GM23248 (cell line): ENCODE measurements at regions not wholly inside any gene's neighbourhood (a gene's known extent, or its start where the extent isn't known, plus 50 kb on each side); places are given as distances from the start of the nearest gene placed in this dataset.

ENCODE experiments used
- DNase-seq: peaks from one replicate; pipeline ENCODE4 v3.0.0-alpha.2; 2015
- H2AFZ ChIP-seq: fragments of 200-600 bp; sonication (generic); 2 replicates; pipeline ENCODE4 v1.6.1; 2016; ENCODE audit warnings: antibody characterized with exemption
- H3F3A ChIP-seq: fragments of 200-600 bp; sonication (generic); 2 replicates; pipeline ENCODE4 v1.6.1; 2016; ENCODE audit warnings: mild to moderate bottlenecking, antibody characterized with exemption, mixed run types; ENCODE audit not compliant: insufficient read depth
- H3K27ac ChIP-seq: fragments of 200-600 bp; sonication (generic); 2 replicates; pipeline ENCODE4 v1.5.1; 2016; ENCODE audit warnings: mild to moderate bottlenecking
- H3K27me3 ChIP-seq: fragments of 200-600 bp; sonication (generic); replicated peaks from 2 replicates; pipeline ENCODE4 v1.6.1; 2016; ENCODE audit warnings: mild to moderate bottlenecking; ENCODE audit not compliant: insufficient read depth
- H3K36me3 ChIP-seq: fragments of 200-600 bp; sonication (generic); 2 replicates; pipeline ENCODE4 v1.6.1; 2016; ENCODE audit warnings: low read depth, mild to moderate bottlenecking
- H3K4me1 ChIP-seq: fragments of 200-600 bp; sonication (generic); 2 replicates; pipeline ENCODE4 v1.6.1; 2016; ENCODE audit warnings: mild to moderate bottlenecking; ENCODE audit not compliant: insufficient read depth
- H3K4me2 ChIP-seq: fragments of 200-600 bp; sonication (generic); one replicate; pipeline ENCODE4 v1.6.1; 2016; ENCODE audit warnings: mild to moderate bottlenecking; ENCODE audit not compliant: unreplicated experiment
- H3K4me3 ChIP-seq: fragments of 200-600 bp; sonication (generic); 2 replicates; pipeline ENCODE4 v1.5.1; 2016; ENCODE audit warnings: mild to moderate bottlenecking
- H3K79me2 ChIP-seq: fragments of 200-600 bp; sonication (generic); 2 replicates; pipeline ENCODE4 v1.6.1; 2016; ENCODE audit warnings: mild to moderate bottlenecking; ENCODE audit not compliant: insufficient read depth
- H3K9ac ChIP-seq: fragments of 200-600 bp; sonication (generic); 2 replicates; pipeline ENCODE4 v1.6.1; 2016; ENCODE audit warnings: mild to moderate bottlenecking
- H3K9me2 ChIP-seq: fragments of 200-600 bp; sonication (generic); 2 replicates; pipeline ENCODE4 v1.6.1; 2016; ENCODE audit warnings: mixed run types, mild to moderate bottlenecking, moderate library complexity; ENCODE audit not compliant: insufficient read depth
- H3K9me3 ChIP-seq: fragments of 200-600 bp; sonication (generic); one replicate; pipeline ENCODE4 v1.6.1; 2017; ENCODE audit warnings: low read depth
- H4K20me1 ChIP-seq: fragments of 200-600 bp; sonication (generic); 2 replicates; pipeline ENCODE4 v1.6.0; 2016; ENCODE audit not compliant: insufficient read depth
- EZH2 ChIP-seq: fragments of 200-600 bp; sonication (generic); IDR thresholded peaks from 2 replicates; pipeline ENCODE4 v1.6.1; 2018; ENCODE audit warnings: antibody characterized with exemption, mild to moderate bottlenecking; ENCODE audit not compliant: insufficient read depth, poor library complexity, severe bottlenecking
- EZH2phosphoT487 ChIP-seq: fragments of 200-600 bp; sonication (generic); IDR thresholded peaks from 2 replicates; pipeline ENCODE4 v1.6.1; 2018; ENCODE audit warnings: antibody characterized with exemption, moderate library complexity, mild to moderate bottlenecking, low read depth; ENCODE audit not compliant: insufficient read depth
- WGBS, 2 experiments: methylation state at CpG; one replicate each; pipeline ENCODE4 v1.1.6; 2015 to 2017; ENCODE audit warnings: low lambda C conversion rate in 2 of 2, low coverage in 1 of 2; ENCODE audit errors: missing lambda C conversion rate in 2 of 2; 5-methylcytosine and 5-hydroxymethylcytosine counted together
- in situ Hi-C: fragments of 300-500 bp; cut with MboI; formaldehyde crosslinking; loops from 2 replicates; pipeline ENCODE4 v1.15.0; 2020

- Histone ChIP-seq H2AFZ (0 out of 2 replicates have a peak overlapping the region, but pooled peaks have one; percentile 37), H3K9me2 (no peaks in the 10 kb centered on the region), H3K27ac (no peak overlapping the region), H3K4me2 (peak overlapping the region; percentile 7), H3K36me3 (no peaks in the 10 kb centered on the region), H3K79me2 (no peaks in the 10 kb centered on the region), H3K9ac (no peak overlapping the region), H3K4me3 (no peak overlapping the region), H4K20me1 (no peaks in the 10 kb centered on the region), H3K27me3 (peaks cover 7% of the 10 kb centered on the region; the same call in 1 of the 2 replicates), H3K9me3 (no peaks in the 10 kb centered on the region), H3F3A (peaks cover 3% of the 10 kb centered on the region; the same call in 1 of the 2 replicates), H3K4me1 (peaks cover 17% of the 10 kb centered on the region)
- 18 to 20% methylated on average over 16 of the region's 16 CpGs for WGBS, 2 experiments
- peak; percentile 52 for DNase-seq
- TF ChIP-seq EZH2 (no peak), EZH2phosphoT487 (no peak)
- in situ Hi-C loops: no loop called here
These were observed 145.9 kb downstream of the ACKR3 start for GRCh38 chr2:236715491-236715961.

- Histone ChIP-seq H3F3A (peaks cover 1% of the 10 kb centered on the region; the same call in 1 of the 2 replicates), H3K79me2 (no peaks in the 10 kb centered on the region), H3K9ac (no peak overlapping the region), H3K9me2 (no peaks in the 10 kb centered on the region), H3K4me3 (no peak overlapping the region), H3K27ac (no peak overlapping the region), H3K36me3 (no peaks in the 10 kb centered on the region), H4K20me1 (no peaks in the 10 kb centered on the region), H3K27me3 (peaks cover 7% of the 10 kb centered on the region; the same call in 1 of the 2 replicates), H3K4me1 (peaks cover 6% of the 10 kb centered on the region), H2AFZ (no peak overlapping the region), H3K9me3 (no peaks in the 10 kb centered on the region), H3K4me2 (no peak overlapping the region)
- in situ Hi-C loops: no loop called here
- TF ChIP-seq EZH2phosphoT487: no peak
- TF ChIP-seq EZH2: no peak
- no peak for DNase-seq
- WGBS, 2 experiments: 92 to 94% methylated on average over 3 of the region's 3 CpGs
These were observed 147.5 kb downstream of the ACKR3 start for GRCh38 chr2:236717120-236717519.

- DNase-seq: no peak
- 90 to 92% methylated on average over 6 of the region's 6 CpGs for WGBS, 2 experiments
- Histone ChIP-seq H3K79me2 (no peaks in the 10 kb centered on the region), H2AFZ (no peak overlapping the region), H4K20me1 (no peaks in the 10 kb centered on the region), H3F3A (no peaks in the 10 kb centered on the region), H3K9me2 (no peaks in the 10 kb centered on the region), H3K9ac (no peak overlapping the region), H3K4me2 (no peak overlapping the region), H3K27ac (no peak overlapping the region), H3K4me1 (peaks cover under 1% of the 10 kb centered on the region; the same call in 1 of the 2 replicates), H3K27me3 (peaks cover 7% of the 10 kb centered on the region; the same call in 1 of the 2 replicates), H3K36me3 (no peaks in the 10 kb centered on the region), H3K4me3 (no peak overlapping the region), H3K9me3 (no peaks in the 10 kb centered on the region)
- in situ Hi-C loops: no loop called here
- TF ChIP-seq EZH2phosphoT487 (no peak), EZH2 (no peak)
These were observed 148.1 kb downstream of the ACKR3 start for GRCh38 chr2:236717729-236718128.

- no peaks in the 10 kb centered on the region for H3K36me3 ChIP-seq
- H3K27me3 ChIP-seq: peaks cover 7% of the 10 kb centered on the region; the same call in 1 of the 2 replicates
- H3K79me2 ChIP-seq: no peaks in the 10 kb centered on the region
- H2AFZ ChIP-seq: no peak overlapping the region
- no peak for DNase-seq
- no peak overlapping the region for H3K9ac ChIP-seq
- no peaks in the 10 kb centered on the region for H4K20me1 ChIP-seq
- H3K9me2 ChIP-seq: no peaks in the 10 kb centered on the region
- no peak overlapping the region for H3K27ac ChIP-seq
- no peak overlapping the region for H3K4me3 ChIP-seq
- no peaks in the 10 kb centered on the region for H3K9me3 ChIP-seq
- 92 to 94% methylated on average over 18 of the region's 18 CpGs for WGBS, 2 experiments
- no peak overlapping the region for H3K4me2 ChIP-seq
- TF ChIP-seq EZH2: no peak
- no peak for TF ChIP-seq EZH2phosphoT487
- in situ Hi-C loops: no loop called here
- H3K4me1 ChIP-seq: no peaks in the 10 kb centered on the region
- no peaks in the 10 kb centered on the region for H3F3A ChIP-seq
These were observed 148.8 kb downstream of the ACKR3 start for GRCh38 chr2:236718207-236718992.
